HepG2 (cell line): ENCODE measurements at regions not wholly inside any gene's neighbourhood (a gene's known extent, or its start where the extent isn't known, plus 50 kb on each side); places are given as distances from the start of the nearest gene placed in this dataset.

Experiments
- BRCA1 ChIP-seq: sonication (generic); formaldehyde crosslinking; IDR thresholded peaks from 2 replicates; pipeline ENCODE4 v1.4.0; 2020; ENCODE audit warnings: missing genetic modification reagents
- CTCF ChIP-seq: sonication (generic); formaldehyde crosslinking; IDR thresholded peaks from 2 replicates; pipeline ENCODE4 v1.5.0; 2020; ENCODE audit warnings: mild to moderate bottlenecking, missing genetic modification reagents, moderate library complexity
- EP300 ChIP-seq, 3 experiments: sonication (generic) in 1 of 3; formaldehyde crosslinking in 1 of 3; IDR thresholded peaks; 2 replicates each; pipeline versions ENCODE4 v1.5.1 to v1.6.1; 2011 to 2020; ENCODE audit warnings: low read depth in 2 of 3, low read length in 2 of 3, borderline replicate concordance in 1 of 3, improper control_type of control experiment in 1 of 3, mild to moderate bottlenecking in 1 of 3, missing genetic modification reagents in 1 of 3, moderate library complexity in 1 of 3
- ESRRA ChIP-seq: sonication (generic); formaldehyde crosslinking; IDR thresholded peaks from 2 replicates; pipeline ENCODE4 v1.5.1; 2020; ENCODE audit warnings: mild to moderate bottlenecking, low read depth, missing genetic modification reagents
- FOSL1 ChIP-seq: sonication (generic); formaldehyde crosslinking; IDR thresholded peaks from 2 replicates; pipeline ENCODE4 v1.9.0; 2021; ENCODE audit warnings: missing genetic modification reagents, borderline replicate concordance
- HNF1B ChIP-seq: sonication (generic); formaldehyde crosslinking; IDR thresholded peaks from 2 replicates; pipeline ENCODE4 v1.5.1; 2020; ENCODE audit warnings: mild to moderate bottlenecking, moderate library complexity, missing genetic modification reagents
- HNF4A ChIP-seq: sonication (generic); formaldehyde crosslinking; IDR thresholded peaks from 2 replicates; pipeline ENCODE4 v1.4.0; 2020; ENCODE audit warnings: missing genetic modification reagents
- HNRNPLL ChIP-seq: fragments of 200-400 bp; formaldehyde crosslinking; IDR thresholded peaks from 2 replicates; pipeline ENCODE4 v1.6.1; 2017; ENCODE audit warnings: mild to moderate bottlenecking, low read depth, low read length; ENCODE audit not compliant: poor library complexity, severe bottlenecking
- KDM4B ChIP-seq: sonication (generic); formaldehyde crosslinking; IDR thresholded peaks from 2 replicates; pipeline ENCODE4 v1.4.0; 2020; ENCODE audit warnings: missing genetic modification reagents
- MAX ChIP-seq: IDR thresholded peaks from 2 replicates; pipeline ENCODE4 v1.6.1; 2012; ENCODE audit warnings: inconsistent platforms
- NR2F6 ChIP-seq, 2 experiments: IDR thresholded peaks; 2 replicates each; pipeline ENCODE4 v1.6.1; 2016; ENCODE audit warnings: antibody characterized with exemption in 1 of 2, mild to moderate bottlenecking in 1 of 2
- PLRG1 ChIP-seq: fragments of 450-650 bp; conservative IDR thresholded peaks from 2 replicates; pipeline ENCODE4 v1.6.1; 2016
- ZMYM4 ChIP-seq: sonication (generic); formaldehyde crosslinking; IDR thresholded peaks from 2 replicates; pipeline ENCODE4 v1.8.1; 2023; ENCODE audit warnings: mild to moderate bottlenecking, missing genetic modification reagents
- ZNF609 ChIP-seq: sonication (generic); formaldehyde crosslinking; IDR thresholded peaks from 2 replicates; pipeline ENCODE4 v1.4.0; 2020; ENCODE audit warnings: mild to moderate bottlenecking, missing genetic modification reagents, borderline replicate concordance

GRCh38 chr18:67813380-67814028 is 297.0 kb upstream of the DSEL start:
- no peak for TF ChIP-seq BRCA1 (CRISPR knock-in tag)
- no peak for TF ChIP-seq ZMYM4
- no peak for TF ChIP-seq HNF1B (CRISPR knock-in tag)
- TF ChIP-seq NR2F6 (IDR thresholded peaks at IDR 0.05), result no peak
- TF ChIP-seq NR2F6 (CRISPR knock-in tag; IDR thresholded peaks at IDR 0.05), result no peak
- no peak for TF ChIP-seq KDM4B (CRISPR knock-in tag)
- no peak for TF ChIP-seq FOSL1 (CRISPR knock-in tag)
- TF ChIP-seq HNF4A (CRISPR knock-in tag), result no peak
- no peak for TF ChIP-seq EP300 (IDR thresholded peaks at IDR 0.05; ENCODE audit: low read depth in 2 of 2, low read length in 2 of 2)
- TF ChIP-seq EP300 (CRISPR knock-in tag; IDR thresholded peaks at IDR 0.05; ENCODE audit: borderline replicate concordance), result no peak
- TF ChIP-seq ZNF609 (CRISPR knock-in tag), result no peak
- TF ChIP-seq CTCF (CRISPR knock-in tag), result no peak
- no peak for TF ChIP-seq ESRRA (CRISPR knock-in tag)
- no peak for TF ChIP-seq MAX
- TF ChIP-seq HNRNPLL, result no peak
- TF ChIP-seq PLRG1, result no peak
